ENCODE measurements at regions not wholly inside any gene's neighbourhood (a gene's known extent, or its start where the extent isn't known, plus 50 kb on each side); places are given as distances from the start of the nearest gene placed in this dataset.
A peak's percentile ranks its signal among the peaks of the same experiment; 100 is the strongest.

- POLR2A ChIA-PET = no interaction called here
- CTCF ChIA-PET = no interaction called here
- TF ChIP-seq LEF1 (IDR thresholded peaks at IDR 0.05; ENCODE audit: borderline replicate concordance) = no peak
- TF ChIP-seq SUZ12 (IDR thresholded peaks at IDR 0.05) = no peak
- no peak for TF ChIP-seq ZNF384 (IDR thresholded peaks at IDR 0.05)
- TF ChIP-seq FOXA1 (IDR thresholded peaks at IDR 0.05) = no peak
- no peak for TF ChIP-seq NFRKB (IDR thresholded peaks at IDR 0.05)
- no peak for TF ChIP-seq PKNOX1 (IDR thresholded peaks at IDR 0.05)
- no peak for TF ChIP-seq SP1 (IDR thresholded peaks at IDR 0.05)
- TF ChIP-seq TARDBP (IDR thresholded peaks at IDR 0.05) = no peak
- TF ChIP-seq FOXM1 (IDR thresholded peaks at IDR 0.05; ENCODE audit: borderline replicate concordance) = no peak
- no peak for TF ChIP-seq L3MBTL2 (conservative IDR thresholded peaks at IDR 0.05)
- TF ChIP-seq CTBP1 (IDR thresholded peaks at IDR 0.05; ENCODE audit: borderline replicate concordance) = no peak
- TF ChIP-seq ELF4 (IDR thresholded peaks at IDR 0.05) = no peak
- TF ChIP-seq BHLHE40 (IDR thresholded peaks at IDR 0.05; ENCODE audit: borderline replicate concordance) = no peak
- TF ChIP-seq ARNT (IDR thresholded peaks at IDR 0.05) = no peak
- no peak for TF ChIP-seq FOXK2 (IDR thresholded peaks at IDR 0.05)
- no peak for TF ChIP-seq HDGF (IDR thresholded peaks at IDR 0.05; ENCODE audit: borderline replicate concordance)
- no peak for DNase-seq (ENCODE audit: extremely low spot score)
Measured at GRCh38 chrX:30065226-30065625, 150.1 kb upstream of the MAGEB2 start.

GRCh38 chrX:30067677-30068076, 147.7 kb upstream of the MAGEB2 start:
- ChIA-PET POLR2A (no interaction called here), CTCF (no interaction called here)
- no peak for TF ChIP-seq FOXA1 (IDR thresholded peaks at IDR 0.05)
- no peak for TF ChIP-seq FOXK2 (IDR thresholded peaks at IDR 0.05)
- TF ChIP-seq TARDBP (IDR thresholded peaks at IDR 0.05) = no peak
- no peak for TF ChIP-seq ZNF384 (IDR thresholded peaks at IDR 0.05)
- TF ChIP-seq CTBP1 (IDR thresholded peaks at IDR 0.05; ENCODE audit: borderline replicate concordance) = no peak
- TF ChIP-seq BHLHE40 (IDR thresholded peaks at IDR 0.05; ENCODE audit: borderline replicate concordance) = no peak
- no peak for TF ChIP-seq HDGF (IDR thresholded peaks at IDR 0.05; ENCODE audit: borderline replicate concordance)
- no peak for TF ChIP-seq PKNOX1 (IDR thresholded peaks at IDR 0.05)
- TF ChIP-seq ARNT (IDR thresholded peaks at IDR 0.05) = no peak
- TF ChIP-seq ELF4 (IDR thresholded peaks at IDR 0.05) = no peak
- no peak for TF ChIP-seq SP1 (IDR thresholded peaks at IDR 0.05)
- no peak for TF ChIP-seq NFRKB (IDR thresholded peaks at IDR 0.05)
- no peak for DNase-seq (ENCODE audit: extremely low spot score)

- TF ChIP-seq PKNOX1 (IDR thresholded peaks at IDR 0.05) (no peak), TARDBP (IDR thresholded peaks at IDR 0.05) (no peak), FOXA1 (IDR thresholded peaks at IDR 0.05) (no peak), BHLHE40 (IDR thresholded peaks at IDR 0.05; ENCODE audit: borderline replicate concordance) (no peak), FOXK2 (IDR thresholded peaks at IDR 0.05) (no peak), ARNT (IDR thresholded peaks at IDR 0.05) (no peak), ZNF384 (IDR thresholded peaks at IDR 0.05) (no peak), CTBP1 (IDR thresholded peaks at IDR 0.05; ENCODE audit: borderline replicate concordance) (no peak), HDGF (IDR thresholded peaks at IDR 0.05; ENCODE audit: borderline replicate concordance) (no peak), SUZ12 (IDR thresholded peaks at IDR 0.05) (no peak), L3MBTL2 (conservative IDR thresholded peaks at IDR 0.05) (no peak), LEF1 (IDR thresholded peaks at IDR 0.05; ENCODE audit: borderline replicate concordance) (no peak), NFRKB (IDR thresholded peaks at IDR 0.05) (no peak), FOXM1 (IDR thresholded peaks at IDR 0.05; ENCODE audit: borderline replicate concordance) (no peak), SP1 (IDR thresholded peaks at IDR 0.05) (no peak), ELF4 (IDR thresholded peaks at IDR 0.05) (no peak)
- POLR2A ChIA-PET = no interaction called here
- no peak for DNase-seq (ENCODE audit: extremely low spot score)
- CTCF ChIA-PET = no interaction called here
Measured at GRCh38 chrX:30085571-30085970, 129.8 kb upstream of the MAGEB2 start.

GRCh38 chrX:30111431-30111830, 103.9 kb upstream of the MAGEB2 start:
- CTCF ChIA-PET = no interaction called here
- POLR2A ChIA-PET = no interaction called here
- no peak for DNase-seq (ENCODE audit: extremely low spot score)
- TF ChIP-seq FOXA1 (IDR thresholded peaks at IDR 0.05) (no peak), ARNT (IDR thresholded peaks at IDR 0.05) (no peak), TARDBP (IDR thresholded peaks at IDR 0.05) (no peak), ZNF384 (IDR thresholded peaks at IDR 0.05) (no peak), PKNOX1 (IDR thresholded peaks at IDR 0.05) (no peak), SP1 (IDR thresholded peaks at IDR 0.05) (no peak), HDGF (IDR thresholded peaks at IDR 0.05; ENCODE audit: borderline replicate concordance) (no peak), BHLHE40 (IDR thresholded peaks at IDR 0.05; ENCODE audit: borderline replicate concordance) (no peak), L3MBTL2 (conservative IDR thresholded peaks at IDR 0.05) (no peak), LEF1 (IDR thresholded peaks at IDR 0.05; ENCODE audit: borderline replicate concordance) (no peak), CTBP1 (IDR thresholded peaks at IDR 0.05; ENCODE audit: borderline replicate concordance) (no peak), SUZ12 (IDR thresholded peaks at IDR 0.05) (no peak), FOXM1 (IDR thresholded peaks at IDR 0.05; ENCODE audit: borderline replicate concordance) (no peak), ELF4 (IDR thresholded peaks at IDR 0.05) (no peak), NFRKB (IDR thresholded peaks at IDR 0.05) (no peak), FOXK2 (IDR thresholded peaks at IDR 0.05) (no peak)

DNA sequence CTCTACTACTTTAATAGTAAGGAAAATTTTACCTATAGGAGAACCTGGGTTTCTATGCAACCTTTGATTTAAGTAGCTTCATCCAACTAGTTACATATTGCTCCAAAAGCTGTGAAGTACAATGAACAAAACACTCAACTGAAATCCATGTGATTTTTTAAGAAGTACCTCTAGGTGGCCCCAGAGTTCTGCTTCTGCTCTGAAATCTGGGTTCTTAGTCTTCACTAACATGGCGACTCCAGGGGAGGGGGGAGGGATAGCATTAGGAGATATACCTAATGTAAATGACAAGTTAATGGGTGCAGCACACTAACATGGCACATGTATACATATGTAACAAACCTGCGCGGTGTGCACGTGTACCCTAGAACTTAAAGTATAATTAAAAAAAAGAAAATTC, 73.4 kb upstream of the MAGEB2 start:
- ChIA-PET POLR2A (no interaction called here), CTCF (interaction anchor here (0.7 kb wide), 4 partner anchors 15 to 1498 kb away, joined by 3 to 4 read pairs (median 3); no protein-coding TSS in a partner anchor)
- DNase-seq (ENCODE audit: extremely low spot score) = peak; percentile 37
- TF ChIP-seq FOXM1 (IDR thresholded peaks at IDR 0.05; ENCODE audit: borderline replicate concordance) (no peak), SUZ12 (IDR thresholded peaks at IDR 0.05) (no peak), HDGF (IDR thresholded peaks at IDR 0.05; ENCODE audit: borderline replicate concordance) (no peak), FOXK2 (IDR thresholded peaks at IDR 0.05) (no peak), ZNF384 (IDR thresholded peaks at IDR 0.05) (no peak), PKNOX1 (IDR thresholded peaks at IDR 0.05) (no peak), LEF1 (IDR thresholded peaks at IDR 0.05; ENCODE audit: borderline replicate concordance) (no peak), BHLHE40 (IDR thresholded peaks at IDR 0.05; ENCODE audit: borderline replicate concordance) (no peak), L3MBTL2 (conservative IDR thresholded peaks at IDR 0.05) (no peak), TARDBP (IDR thresholded peaks at IDR 0.05) (no peak), ELF4 (IDR thresholded peaks at IDR 0.05) (no peak), ARNT (IDR thresholded peaks at IDR 0.05) (no peak), FOXA1 (IDR thresholded peaks at IDR 0.05) (no peak), CTBP1 (IDR thresholded peaks at IDR 0.05; ENCODE audit: borderline replicate concordance) (no peak), NFRKB (IDR thresholded peaks at IDR 0.05) (no peak), SP1 (IDR thresholded peaks at IDR 0.05) (no peak)
